Embryonic facial prominence (tissue), 1 donor: ENCODE measurements at regions not wholly inside any gene's neighbourhood (a gene's known extent, or its start where the extent isn't known, plus 50 kb on each side); places are given as distances from the start of the nearest gene placed in this dataset.
"Not testable (repeated sequence)": the region's sequence is repeated elsewhere in the genome, so short reads cannot be mapped to it uniquely, and the experiment has no call there.

Experiments used
- DNase-seq: peaks from one replicate; pipeline ENCODE4 v3.0.0-alpha.2; 2016; ENCODE audit errors: extremely low spot score

GRCh38 chr7:91398341-91398740 lies 134.1 kb downstream of the FZD1 start:
- DNase-seq, result no peak

GRCh38 chr7:91405092-91405788 lies 141.0 kb downstream of the FZD1 start:
- DNase-seq, result no peak

GRCh38 chr7:91405873-91406272 lies 141.6 kb downstream of the FZD1 start:
- not testable (repeated sequence) for DNase-seq

- no peak for DNase-seq
Measured at GRCh38 chr7:91407942-91408341, 143.7 kb downstream of the FZD1 start.

- DNase-seq, result no peak
Measured at GRCh38 chr7:91408388-91409154, 144.3 kb downstream of the FZD1 start.

GRCh38 chr7:91411060-91411459 lies 146.8 kb downstream of the FZD1 start:
- DNase-seq, result no peak

- DNase-seq, result no peak
Measured at GRCh38 chr7:91412298-91412697, 148.1 kb downstream of the FZD1 start.

GRCh38 chr7:91414734-91415133 lies 150.5 kb downstream of the FZD1 start:
- no peak for DNase-seq

GRCh38 chr7:91416155-91416865 lies 152.1 kb downstream of the FZD1 start:
- DNase-seq, result no peak

GRCh38 chr7:91420606-91421005 lies 156.4 kb downstream of the FZD1 start:
- no peak for DNase-seq

GRCh38 chr7:91421018-91421417 lies 156.8 kb downstream of the FZD1 start:
- DNase-seq, result no peak

GRCh38 chr7:91424371-91424770 lies 160.1 kb downstream of the FZD1 start:
- no peak for DNase-seq

GRCh38 chr7:91425149-91425548 lies 160.9 kb downstream of the FZD1 start:
- no peak for DNase-seq

- no peak for DNase-seq
Measured at GRCh38 chr7:91427051-91427450, 162.8 kb downstream of the FZD1 start.

- DNase-seq, result no peak
Measured at GRCh38 chr7:91431601-91432000, 167.4 kb downstream of the FZD1 start.

GRCh38 chr7:91434836-91435235 lies 170.6 kb downstream of the FZD1 start:
- DNase-seq, result no peak

- DNase-seq, result no peak
Measured at GRCh38 chr7:91435381-91436059, 171.3 kb downstream of the FZD1 start.

- no peak for DNase-seq
Measured at GRCh38 chr7:91436655-91437054, 172.4 kb downstream of the FZD1 start.

- not testable (repeated sequence) for DNase-seq
Measured at GRCh38 chr7:91440198-91440597, 176.0 kb downstream of the FZD1 start.

- no peak for DNase-seq
Measured at GRCh38 chr7:91443862-91444261, 179.6 kb downstream of the FZD1 start.

GRCh38 chr7:91446819-91447218 lies 182.6 kb downstream of the FZD1 start:
- no peak for DNase-seq

- no peak for DNase-seq
Measured at GRCh38 chr7:91455411-91455810, 191.2 kb downstream of the FZD1 start.
